SK-N-DZ (cell line): ENCODE measurements at regions not wholly inside any gene's neighbourhood (a gene's known extent, or its start where the extent isn't known, plus 50 kb on each side); places are given as distances from the start of the nearest gene placed in this dataset.
"Not testable (repeated sequence)": the region's sequence is repeated elsewhere in the genome, so short reads cannot be mapped to it uniquely, and the experiment has no call there.

Experiments used
- DNase-seq: peaks from one replicate; pipeline ENCODE4 v3.0.0-alpha.2; 2015; ENCODE audit warnings: low spot score

DNA sequence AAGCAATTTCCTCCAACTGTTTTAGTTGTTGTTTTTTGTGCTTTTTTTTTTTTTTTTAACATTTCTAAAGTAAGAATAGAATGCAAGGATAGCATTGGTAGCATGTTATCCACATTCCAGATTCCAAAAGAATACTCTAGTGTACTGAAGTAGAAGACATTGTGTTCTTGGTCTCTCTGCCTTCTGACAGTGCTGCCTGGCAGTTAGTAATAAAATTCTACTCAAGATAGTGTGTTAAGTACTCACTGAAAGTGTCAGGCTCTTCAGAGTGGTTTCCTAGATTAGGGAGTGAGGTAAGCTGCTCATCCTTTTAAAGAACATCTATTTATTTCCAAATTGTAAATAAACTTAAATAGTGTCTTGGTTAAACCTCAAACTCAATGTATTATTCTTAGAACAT is 253.7 kb downstream of the HNMT start:
- no peak for DNase-seq

DNA sequence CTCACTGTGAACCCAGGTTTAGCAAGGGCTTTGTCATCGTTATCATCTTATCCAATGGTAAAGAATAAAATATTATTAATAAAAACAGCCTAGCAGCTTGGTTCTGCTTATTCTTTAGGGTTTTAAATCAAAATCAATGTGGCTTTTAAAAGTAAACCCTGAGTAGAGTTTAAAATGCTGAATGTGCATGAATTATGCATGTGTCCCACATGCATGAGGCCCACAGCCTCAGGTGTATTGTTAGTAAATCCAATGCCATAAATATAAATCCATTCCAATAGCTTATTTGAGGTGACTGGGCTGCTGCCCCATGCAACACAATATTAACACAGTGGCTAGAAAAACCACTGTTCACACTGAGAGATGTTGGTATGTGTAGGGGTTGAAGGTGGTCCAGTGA is 254.1 kb downstream of the HNMT start:
- DNase-seq: no peak

DNA sequence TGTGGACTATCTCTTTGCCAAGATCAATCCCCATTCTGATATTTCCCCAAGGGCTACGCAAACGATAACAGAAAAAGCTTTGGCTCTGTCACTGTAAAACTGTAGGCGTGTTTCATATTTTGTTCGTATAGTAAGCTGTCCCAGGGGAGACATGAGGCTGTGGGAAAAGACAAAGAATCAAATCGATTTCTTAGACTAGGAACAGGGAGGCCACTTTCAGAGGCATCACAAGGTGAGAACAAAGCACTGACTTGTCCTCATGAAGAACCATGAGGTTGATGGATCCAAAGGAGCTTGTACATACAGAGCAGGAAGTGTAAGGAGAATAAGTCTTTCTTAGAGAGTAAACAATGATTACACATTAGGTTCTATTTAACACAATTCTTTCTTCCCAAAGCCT is 255.7 kb downstream of the HNMT start:
- DNase-seq: no peak

DNA sequence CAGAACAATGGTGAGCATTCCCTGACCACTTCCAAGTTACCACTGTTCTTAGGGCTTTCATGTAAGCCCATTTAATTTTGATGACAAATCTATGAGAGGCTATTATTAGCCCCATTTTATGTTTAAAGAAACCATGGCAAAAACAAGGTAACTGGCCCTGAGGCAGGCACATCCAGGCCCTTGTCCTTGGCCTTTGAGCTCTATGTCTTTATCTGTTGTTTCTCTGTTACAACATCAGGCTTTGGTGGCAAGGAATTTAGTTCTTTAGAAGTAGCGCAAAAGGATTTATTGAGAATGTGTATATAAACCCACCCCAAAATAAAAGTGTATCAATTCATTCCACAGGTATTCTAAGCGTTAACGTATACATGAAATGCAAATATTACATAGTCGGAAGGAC is 257.1 kb downstream of the HNMT start:
- DNase-seq: no peak

DNA sequence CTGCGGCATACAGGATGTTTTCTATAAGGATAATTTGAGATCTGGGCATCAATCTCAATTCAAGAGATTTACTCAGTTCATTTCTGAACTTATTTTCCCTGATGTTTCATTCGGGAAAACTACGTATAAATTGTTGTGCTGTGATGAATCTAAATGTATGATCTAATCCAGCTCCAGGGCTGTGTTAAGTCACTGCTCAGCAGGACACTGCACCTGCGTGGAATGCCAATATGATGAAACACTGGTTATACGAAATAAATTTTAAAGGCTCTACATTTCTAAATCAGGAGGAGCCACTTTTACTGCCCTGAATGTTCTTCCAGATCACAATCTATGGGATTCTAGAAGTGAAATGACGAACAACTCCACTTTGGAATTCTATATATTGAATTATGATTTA is 259.0 kb downstream of the HNMT start:
- no peak for DNase-seq

DNA sequence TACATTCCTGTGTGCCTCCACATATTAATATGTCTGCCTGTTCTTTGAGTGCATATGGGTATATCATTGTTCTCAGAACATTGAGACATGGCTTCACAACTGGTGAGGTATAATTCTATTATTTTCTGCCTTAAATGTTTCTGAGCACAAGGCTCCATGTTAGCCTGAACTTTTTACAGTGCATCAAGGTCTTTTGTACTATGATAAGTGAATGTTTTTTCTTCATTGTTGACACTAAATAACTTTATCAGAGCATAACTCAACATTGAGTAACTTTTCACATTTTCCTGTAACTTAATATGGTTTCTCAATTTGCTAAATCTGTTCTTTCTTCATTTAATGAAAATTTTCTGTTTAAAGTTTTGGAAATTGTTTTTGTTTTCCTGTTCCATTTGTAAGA is 262.9 kb downstream of the HNMT start:
- no peak for DNase-seq

DNA sequence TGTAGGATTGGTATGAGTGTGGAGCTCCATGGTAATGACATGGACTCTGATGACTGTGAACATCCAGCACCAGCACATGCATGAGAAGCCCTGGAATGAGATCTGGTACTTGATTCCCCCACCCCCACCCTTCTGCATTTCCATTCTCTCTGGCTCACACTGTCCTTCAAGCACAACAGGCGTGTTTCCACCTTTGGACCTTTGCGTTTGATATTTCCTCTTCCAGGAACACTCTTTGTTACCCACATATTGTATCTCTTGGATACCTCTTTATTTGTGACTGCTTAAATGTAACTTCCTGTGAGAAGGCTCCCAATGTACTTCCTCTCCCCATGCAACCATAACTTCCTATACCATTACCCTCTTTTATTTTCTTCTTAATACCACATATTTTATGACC is 263.8 kb downstream of the HNMT start:
- DNase-seq: no peak

DNA sequence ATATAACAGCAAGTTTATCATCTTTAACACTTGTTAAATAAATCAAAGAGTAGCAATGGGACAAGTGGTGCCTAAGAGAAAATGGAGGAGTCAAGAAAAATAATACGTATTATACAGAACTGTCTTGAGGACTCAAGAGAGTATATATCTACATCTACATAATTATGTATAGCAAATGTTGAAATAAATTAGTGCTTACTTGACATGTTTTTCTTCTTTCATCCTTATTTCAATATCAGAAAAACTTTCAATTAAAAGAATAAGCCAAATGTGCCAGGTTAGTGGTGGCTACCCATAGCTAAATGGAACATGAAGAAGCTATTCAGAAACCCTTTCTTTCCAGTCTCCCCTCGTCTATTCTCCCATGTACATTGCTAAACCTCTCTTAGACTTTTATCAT is 267.3 kb upstream of the SPOPL start:
- DNase-seq: no peak

DNA sequence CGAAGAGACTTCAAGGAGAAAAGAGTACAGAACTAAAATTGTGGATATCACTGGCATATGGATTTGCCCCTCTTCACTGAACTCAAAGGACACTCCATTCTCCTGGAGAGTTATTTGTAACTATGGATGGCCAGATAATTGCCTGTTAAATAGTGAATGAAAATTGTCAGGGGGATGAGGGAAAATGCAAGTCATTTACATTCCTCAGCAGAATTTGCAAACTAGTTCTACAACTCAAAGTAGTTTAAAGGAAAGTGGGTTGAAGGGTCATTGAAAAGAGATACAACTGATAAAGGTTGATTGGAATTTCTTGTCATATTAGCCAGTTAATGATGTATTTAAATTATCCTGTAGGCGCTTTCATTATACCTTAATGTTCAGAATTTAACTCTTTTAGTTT is 266.5 kb upstream of the SPOPL start:
- no peak for DNase-seq

DNA sequence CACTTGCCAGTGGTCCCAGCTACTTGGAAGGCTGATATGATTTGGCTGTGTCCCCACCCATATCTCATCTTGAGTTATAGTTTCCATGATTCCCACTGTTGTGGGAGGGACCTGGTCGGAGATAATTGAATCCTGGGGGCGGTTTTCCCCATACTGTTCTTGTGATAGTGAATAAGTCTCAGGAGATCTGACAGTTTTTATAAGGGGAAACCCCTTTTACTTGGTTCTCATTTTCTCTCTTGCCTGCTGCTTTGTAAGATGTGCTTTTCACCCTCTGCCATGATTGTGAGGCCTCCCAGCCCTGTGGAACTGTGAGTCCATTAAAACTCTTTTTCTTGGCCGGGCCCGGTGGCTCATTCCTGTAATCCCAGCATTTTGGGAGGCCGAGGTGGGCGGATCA is 265.4 kb upstream of the SPOPL start:
- DNase-seq: no peak

DNA sequence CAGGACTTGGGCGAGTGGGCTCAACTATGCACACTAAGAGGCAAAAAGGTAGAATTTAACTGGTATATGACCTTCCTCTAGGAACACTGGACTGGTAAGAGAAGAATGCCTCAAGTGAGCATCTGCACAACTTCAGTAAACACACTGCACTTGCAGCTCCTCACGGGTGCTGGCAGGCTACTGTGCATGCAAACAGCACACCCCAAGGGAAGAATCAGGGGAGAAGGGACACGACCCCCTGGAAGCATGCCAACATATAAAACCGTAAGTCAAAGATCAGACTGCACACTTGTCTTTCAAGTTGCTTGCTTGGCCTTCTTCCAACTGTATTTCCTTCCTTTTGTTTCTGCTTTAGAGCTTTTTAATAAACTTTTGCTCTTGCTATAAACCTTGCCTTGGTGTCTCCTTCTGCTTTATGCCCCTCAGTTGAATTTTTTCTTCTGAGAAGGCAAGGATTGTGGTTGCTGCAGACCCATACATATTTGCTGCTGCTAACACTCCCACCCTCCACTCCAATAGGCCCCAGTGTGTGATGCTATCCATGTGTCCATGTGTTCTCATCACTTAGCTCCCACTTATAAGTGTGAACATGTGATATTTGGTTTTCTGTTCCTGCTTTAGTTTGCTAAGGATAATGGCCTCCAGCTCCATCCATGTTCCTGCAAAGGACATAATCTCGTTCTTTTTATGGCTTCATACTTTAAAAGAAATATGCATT is 263.7 kb upstream of the SPOPL start:
- no peak for DNase-seq

DNA sequence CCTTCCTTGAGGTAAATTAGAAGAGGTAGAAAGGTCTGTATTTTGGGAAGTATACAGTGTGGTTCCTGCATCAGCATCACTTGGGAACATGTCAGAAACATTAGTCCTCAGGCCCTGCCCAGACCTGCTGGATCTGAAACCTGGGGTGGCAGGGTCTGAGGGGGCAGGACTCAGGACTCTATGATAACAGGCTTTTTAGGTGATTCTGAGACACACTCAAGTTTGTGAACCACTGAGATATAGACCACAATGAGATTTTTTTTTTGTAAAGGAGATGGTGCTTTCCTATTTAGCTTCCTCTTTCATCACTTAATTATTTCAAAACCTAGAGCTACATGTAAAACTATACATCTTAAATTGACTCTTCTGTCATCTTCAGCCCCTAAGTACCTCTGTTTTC is 262.7 kb upstream of the SPOPL start:
- no peak for DNase-seq

DNA sequence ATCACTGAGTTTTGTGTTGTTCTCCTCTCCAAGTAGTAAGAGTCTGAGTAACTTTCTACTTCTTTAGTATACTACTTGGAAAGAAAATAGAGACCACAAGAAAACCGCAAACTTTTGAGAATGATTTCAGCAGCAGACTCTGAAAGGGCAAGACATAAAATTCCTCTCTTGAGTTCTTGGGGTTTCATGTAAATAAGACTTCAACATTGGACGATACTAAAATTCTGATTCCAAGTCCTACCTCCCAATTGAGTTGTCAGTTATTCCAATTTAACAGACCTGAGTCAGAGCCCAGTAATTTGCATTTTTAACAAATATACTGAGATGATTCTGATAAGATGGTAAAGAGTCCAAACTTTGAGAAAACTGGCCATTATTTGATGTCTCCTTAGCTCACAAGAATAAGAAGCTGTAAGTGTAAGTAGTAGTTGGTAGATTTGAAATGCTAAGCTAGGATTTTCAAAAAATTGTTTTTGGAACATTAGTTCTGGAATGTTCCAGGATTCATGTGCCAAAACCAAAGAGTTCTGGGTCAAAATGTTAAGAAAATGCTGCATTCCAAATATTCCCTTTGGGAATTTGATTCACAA is 261.6 kb upstream of the SPOPL start:
- DNase-seq: no peak

DNA sequence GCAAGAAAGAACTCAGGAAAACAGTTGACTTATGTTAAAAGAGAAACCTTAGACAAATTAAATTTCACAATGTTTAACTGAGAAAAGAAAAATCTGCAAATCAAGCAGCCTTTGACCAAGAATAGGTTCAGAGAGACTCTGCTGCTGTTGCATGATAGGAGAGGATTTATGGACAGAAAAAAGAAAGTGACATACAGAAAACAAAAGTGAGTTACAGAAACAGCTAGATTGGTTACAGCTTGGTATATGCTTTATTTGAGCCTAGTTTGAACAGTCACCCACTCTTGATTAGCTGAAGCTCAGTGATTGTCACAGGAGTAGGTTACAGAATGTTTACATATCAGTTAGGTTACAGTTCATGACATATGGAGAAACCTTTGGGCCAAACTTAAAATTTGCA is 258.2 kb upstream of the SPOPL start:
- no peak for DNase-seq

DNA sequence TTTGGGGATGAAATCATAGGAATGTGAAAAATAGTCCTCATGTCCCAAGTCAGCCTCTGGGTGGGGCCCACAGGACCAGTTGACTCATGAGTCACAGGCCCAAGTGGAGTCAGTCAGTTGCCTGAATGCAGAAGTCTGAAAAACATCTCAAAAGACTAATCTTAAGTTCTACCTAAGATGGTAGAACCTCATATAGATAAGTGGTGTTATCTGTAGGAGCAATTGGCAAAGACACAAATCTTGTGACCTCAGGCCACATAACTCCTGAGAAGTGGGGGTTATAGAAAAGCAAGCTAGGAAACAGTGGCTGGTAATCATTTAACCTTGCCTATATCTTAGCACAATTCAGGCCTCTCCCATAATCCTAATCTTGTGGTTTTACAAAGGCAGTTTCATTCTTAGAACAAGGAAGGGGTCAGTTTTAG is 257.1 kb upstream of the SPOPL start:
- DNase-seq: no peak

DNA sequence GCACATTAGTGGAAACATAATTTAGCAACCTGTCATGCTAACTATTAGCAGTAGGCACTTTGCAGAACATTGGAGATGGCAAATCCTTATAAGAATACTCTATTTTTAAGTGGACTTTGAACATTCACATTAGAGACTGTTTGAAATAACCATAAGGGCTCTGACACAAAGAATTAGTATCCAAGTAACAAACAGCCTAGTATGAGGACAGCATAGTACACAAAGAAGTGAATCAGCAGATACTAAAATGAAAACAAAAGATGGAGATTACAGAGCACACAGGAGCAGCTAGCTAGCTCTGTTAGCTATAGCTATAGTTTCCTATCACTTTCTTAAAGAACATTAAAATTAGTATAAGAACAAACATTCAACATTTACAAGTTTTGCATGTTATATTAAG is 256.3 kb upstream of the SPOPL start:
- no peak for DNase-seq

DNA sequence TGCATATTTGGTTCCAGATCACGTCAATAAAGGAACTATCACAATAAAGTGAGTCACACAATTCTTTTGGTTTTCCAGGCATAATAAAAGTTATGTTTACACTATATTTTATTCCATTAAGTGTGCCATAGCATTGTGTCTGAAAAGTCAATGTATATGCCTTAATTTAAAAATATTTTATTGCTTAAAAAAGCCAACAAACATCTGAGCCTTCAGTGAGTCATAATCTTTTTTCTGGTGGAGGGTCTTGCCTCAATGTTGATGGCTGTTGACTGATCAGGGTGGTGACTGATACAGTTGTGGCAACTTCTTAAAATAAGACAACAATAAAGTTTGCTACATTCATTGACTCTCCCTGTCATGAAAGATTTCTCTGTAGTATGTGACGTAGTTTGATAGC is 254.3 kb upstream of the SPOPL start:
- DNase-seq: no peak

DNA sequence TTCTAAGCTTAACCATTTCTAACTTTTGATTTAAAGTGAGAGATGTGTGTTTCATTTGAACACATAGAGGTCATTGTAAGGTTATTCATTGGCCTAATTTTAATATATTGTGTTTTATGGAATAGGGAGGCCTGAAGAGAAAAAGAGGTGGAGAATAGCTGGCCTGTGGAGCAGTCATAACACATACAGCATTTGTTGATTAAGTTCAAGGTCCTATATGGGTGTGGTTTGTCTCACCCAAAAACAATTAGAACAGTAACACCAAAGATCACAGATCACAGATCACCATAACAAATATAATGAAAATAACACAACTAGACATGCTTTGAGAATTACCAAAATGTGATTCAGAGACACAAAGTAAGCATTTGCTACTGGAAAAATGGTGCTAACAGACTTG is 252.4 kb upstream of the SPOPL start:
- no peak for DNase-seq

DNA sequence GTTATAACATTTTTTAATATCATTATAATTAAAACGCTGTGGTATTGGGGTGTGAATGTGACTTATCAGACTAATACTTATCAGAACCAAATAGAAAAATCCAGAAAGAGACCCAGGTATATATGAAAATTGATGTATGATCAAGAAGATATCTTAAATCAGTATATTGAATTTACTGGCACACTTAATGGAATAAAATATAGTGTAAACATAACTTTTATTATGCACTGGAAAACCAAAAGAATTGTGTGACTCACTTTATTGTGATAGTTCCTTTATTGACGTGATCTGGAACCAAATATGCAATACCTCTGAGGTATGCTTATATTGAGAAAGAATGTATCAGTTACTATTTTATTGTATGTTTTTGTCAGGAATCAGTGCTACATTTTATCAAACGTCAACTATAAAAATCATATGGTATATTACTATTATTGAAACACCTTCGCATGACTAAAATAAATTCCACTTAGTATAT is 250.7 kb upstream of the SPOPL start:
- DNase-seq: not testable (repeated sequence)

DNA sequence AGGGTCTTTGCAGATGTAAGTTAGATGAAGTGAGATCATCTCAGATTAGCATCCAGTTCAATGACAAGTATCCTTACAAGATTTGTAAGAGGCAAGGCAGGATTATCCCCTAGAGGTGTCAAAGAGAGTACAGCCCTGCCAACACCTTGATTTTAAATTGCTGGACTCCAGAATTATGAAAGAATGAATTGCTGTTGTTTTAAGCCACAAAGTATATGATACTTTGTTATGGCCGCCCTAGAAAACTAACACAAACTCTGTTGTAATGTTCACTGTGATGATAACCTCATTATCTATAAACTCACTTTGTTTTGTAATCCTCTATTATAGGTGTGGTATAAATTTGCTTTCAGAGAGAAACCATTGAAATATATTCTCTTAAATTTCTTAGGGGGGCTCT is 249.0 kb upstream of the SPOPL start:
- DNase-seq: no peak

DNA sequence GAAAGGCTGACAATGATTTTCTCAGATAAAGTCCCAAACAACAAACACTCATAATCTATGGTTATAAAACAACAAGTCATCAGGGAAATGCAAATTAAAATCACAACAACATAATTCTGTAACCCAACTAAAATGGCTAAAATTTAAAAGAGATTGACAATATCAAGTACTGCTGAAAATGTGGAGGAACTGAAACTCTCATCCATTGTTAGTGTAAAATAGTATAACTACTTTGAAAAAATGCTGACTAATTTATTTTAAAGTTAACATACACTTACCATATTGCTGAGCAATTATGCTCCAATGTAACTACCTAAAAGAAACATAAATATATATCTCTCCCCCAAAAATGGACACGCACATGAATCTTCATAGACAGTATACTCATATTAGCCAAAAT is 245.9 kb upstream of the SPOPL start:
- no peak for DNase-seq

DNA sequence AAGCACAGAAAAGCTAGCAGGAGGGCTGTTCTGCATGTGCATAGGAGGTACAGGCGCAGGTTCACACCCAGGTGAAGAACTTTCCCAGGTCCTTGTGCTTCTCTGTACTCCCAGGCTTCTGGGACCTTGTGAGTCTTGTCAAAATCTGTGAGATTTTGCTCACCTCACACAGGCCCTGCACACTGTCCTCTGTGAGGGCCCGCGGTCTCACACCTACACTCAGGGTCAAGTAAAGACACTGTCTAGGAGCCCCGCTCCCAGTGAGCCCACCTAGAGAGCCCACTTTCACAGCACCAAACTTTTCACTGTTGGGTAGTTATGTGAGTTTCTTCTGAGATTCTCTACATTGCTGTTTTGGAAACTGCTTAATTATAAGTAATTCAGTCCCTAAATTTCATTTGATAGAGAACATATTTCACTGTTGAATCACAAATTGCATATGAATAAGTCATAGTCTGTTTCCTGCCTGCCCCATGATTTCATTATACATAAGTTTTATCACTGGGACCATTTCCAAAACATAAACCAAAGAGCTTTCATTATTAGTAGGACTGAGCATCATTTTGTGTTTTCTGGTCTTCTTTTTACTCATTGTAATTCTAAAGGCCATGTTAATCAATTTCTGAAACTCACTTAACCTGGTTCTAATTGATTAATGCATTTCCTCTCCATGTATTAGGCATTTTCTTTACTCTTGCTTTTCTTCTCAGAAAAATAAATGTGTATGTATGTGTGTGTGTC is 234.2 kb upstream of the SPOPL start:
- DNase-seq: no peak

DNA sequence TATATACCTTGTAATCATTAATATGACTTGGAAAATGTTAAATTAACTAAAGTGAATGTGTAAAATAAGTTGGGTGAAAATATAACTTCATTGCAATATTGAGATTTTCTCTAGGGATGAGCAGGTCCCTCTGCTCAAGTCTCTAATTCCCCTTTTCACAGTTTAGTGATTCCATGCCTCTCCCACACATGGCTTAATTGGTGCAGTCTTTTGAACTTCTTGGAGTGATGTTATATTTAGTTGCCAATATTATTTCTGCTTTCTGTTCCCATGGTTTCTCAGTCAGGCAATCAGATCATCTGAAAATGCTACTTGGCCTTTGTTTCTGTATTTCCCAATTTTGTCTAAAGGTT is 233.7 kb upstream of the SPOPL start:
- no peak for DNase-seq
